Kidney epithelial cell (primary cell): ENCODE measurements at regions not wholly inside any gene's neighbourhood (a gene's known extent, or its start where the extent isn't known, plus 50 kb on each side); places are given as distances from the start of the nearest gene placed in this dataset.

Experiments
- DNase-seq: peaks from one replicate; pipeline ENCODE4 v3.0.0-alpha.2; 2010; ENCODE audit warnings: low read depth
- H3K27me3 ChIP-seq: 2 replicates; pipeline ENCODE4 v1.6.0; 2011; ENCODE audit warnings: low read length; ENCODE audit not compliant: control insufficient read depth, insufficient read depth
- H3K36me3 ChIP-seq: 2 replicates; pipeline ENCODE4 v1.5.1; 2011; ENCODE audit warnings: low read length; ENCODE audit not compliant: control insufficient read depth, insufficient read depth
- H3K4me3 ChIP-seq: 2 replicates; pipeline ENCODE4 v1.5.1; 2011; ENCODE audit warnings: low read depth, mild to moderate bottlenecking, control low read depth, low read length
- CTCF ChIP-seq: IDR thresholded peaks from 2 replicates; pipeline ENCODE4 v1.5.1; 2011; ENCODE audit warnings: mild to moderate bottlenecking, moderate library complexity, low read length, control low read depth, inconsistent platforms; ENCODE audit not compliant: insufficient read depth, poor library complexity, severe bottlenecking

DNA sequence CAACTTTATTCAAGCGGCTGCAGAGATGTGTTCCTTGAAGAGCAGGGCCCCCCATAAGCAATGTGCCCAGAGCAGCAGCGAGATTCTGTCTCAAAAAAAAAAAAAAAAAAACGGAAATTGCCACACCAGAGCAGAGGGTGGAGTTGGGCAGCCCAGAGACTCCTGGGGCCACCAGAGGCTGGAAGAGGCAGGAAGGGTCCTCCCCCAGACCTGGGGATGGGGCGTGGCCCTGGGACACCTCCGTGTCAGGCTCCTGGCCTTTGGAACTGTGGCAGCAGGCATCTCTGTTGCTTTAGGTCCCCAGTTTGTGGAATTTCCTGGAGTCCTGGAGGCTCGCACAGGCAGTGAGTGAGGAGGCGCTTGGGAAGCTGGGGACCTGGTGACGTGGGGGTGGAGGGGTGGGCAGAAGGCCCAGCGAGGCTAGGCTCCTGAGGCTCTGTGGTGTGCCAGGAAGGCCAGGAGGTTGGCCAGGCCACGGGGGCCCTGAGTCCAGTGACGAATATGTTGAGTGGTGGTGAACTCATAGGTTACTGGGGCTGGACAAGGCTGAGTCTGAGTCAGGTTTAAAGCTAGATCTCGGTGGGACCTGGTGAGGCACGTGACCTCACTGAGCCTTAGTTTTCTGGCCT lies 735.6 kb downstream of the BRD1 start:
- no peak overlapping the region for H3K4me3 ChIP-seq
- no peak for TF ChIP-seq CTCF
- DNase-seq, result no peak

GRCh38 chr22:49091451-49091850 lies 736.2 kb downstream of the BRD1 start:
- H3K27me3 ChIP-seq, result no peaks in the 10 kb centered on the region
- TF ChIP-seq CTCF, result no peak
- H3K36me3 ChIP-seq, result no peaks in the 10 kb centered on the region
- H3K4me3 ChIP-seq, result no peak overlapping the region
- DNase-seq, result no peak

More for the DNA sequence above, 735.6 kb downstream of the BRD1 start:
- no peaks in the 10 kb centered on the region for H3K27me3 ChIP-seq
- H3K36me3 ChIP-seq, result no peaks in the 10 kb centered on the region

DNA sequence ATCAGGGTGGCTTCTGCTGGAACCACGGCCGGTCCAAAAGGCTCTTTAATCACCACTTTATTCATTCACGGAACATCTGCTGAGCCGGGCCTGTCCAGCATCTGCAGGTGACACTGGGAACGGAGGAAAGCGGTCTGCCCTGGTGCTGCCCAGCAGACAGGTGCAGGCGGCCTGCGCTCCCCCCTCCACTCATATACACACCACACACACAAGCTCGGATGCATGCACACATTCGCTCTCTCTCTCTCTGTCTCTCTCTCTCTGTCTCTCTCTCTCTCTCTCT lies 736.9 kb downstream of the BRD1 start:
- DNase-seq, result no peak
- no peak for TF ChIP-seq CTCF
- no peak overlapping the region for H3K4me3 ChIP-seq
- no peaks in the 10 kb centered on the region for H3K27me3 ChIP-seq
- no peaks in the 10 kb centered on the region for H3K36me3 ChIP-seq

DNA sequence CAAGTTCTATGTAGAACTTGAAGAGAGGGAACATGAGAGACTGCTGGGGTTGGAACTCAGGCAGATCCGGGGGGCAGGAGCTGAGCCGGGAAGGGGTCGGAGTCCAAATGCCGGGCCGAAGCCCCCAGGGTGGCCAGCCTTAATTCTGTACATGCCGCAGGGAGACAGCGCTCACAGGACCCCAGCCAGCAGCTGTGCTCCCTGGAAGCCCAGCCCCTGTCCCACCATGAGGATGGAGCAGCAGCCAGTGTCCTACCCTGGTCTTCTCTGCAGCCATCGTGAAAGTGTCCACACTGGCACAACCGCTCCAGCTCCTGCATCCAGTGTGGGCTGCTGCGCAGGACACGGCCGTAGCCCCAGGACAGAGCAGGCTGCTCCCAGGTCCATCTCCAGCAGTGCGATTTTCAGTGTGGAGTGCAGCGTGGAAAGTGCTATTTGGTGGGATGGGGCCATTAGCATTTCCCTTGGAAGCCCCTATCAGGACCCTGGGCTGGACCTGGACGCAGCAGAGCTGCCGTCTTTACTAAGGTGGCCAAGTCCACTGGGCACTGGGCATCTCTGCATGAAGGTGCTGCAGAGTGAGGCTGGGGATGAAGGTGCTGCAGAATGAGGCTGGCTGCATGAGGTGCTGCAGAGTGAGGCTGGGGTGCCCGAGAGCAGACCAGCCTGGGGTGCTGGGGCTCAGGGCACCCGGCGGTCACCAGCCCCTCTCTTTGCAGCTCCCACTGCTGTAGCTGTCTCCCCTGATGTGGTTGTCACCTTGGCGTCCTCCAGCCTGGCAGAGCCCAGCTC lies 737.4 kb downstream of the BRD1 start:
- no peaks in the 10 kb centered on the region for H3K36me3 ChIP-seq
- no peaks in the 10 kb centered on the region for H3K27me3 ChIP-seq
- H3K4me3 ChIP-seq, result no peak overlapping the region
- no peak for DNase-seq
- TF ChIP-seq CTCF, result no peak

GRCh38 chr22:49088801-49089791 lies 738.6 kb downstream of the BRD1 start:
- no peaks in the 10 kb centered on the region for H3K36me3 ChIP-seq
- no peaks in the 10 kb centered on the region for H3K27me3 ChIP-seq
- H3K4me3 ChIP-seq, result no peak overlapping the region
- DNase-seq, result no peak
- no peak for TF ChIP-seq CTCF
